ENCODE measurements at regions not wholly inside any gene's neighbourhood (a gene's known extent, or its start where the extent isn't known, plus 50 kb on each side); places are given as distances from the start of the nearest gene placed in this dataset.

DNA sequence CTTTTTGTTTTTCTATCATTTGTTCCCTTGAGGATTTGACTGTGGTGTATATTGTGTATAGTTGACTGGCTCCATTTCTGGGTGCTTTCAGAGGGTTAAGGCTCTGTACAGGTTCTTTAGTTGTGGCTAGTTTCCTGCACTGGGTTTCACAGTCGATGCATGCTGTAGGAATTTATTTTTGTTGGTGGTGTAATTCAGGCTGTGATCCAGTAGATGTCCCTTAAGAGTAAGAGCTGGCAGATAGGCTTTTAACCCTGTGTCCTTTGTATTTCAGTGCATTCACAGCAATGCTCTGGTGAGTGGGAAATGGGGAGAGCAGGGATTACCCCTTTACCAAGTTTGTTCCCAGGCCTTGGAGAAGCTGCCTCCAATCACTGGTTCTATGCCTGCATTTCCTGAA, 112.9 kb downstream of the SPATA31D1 start:
- no peak overlapping the region for H3K27ac Mint-ChIP-seq
- H3K9me3 Mint-ChIP-seq: peaks cover 6% of the 10 kb centered on the region
- H3K36me3 Mint-ChIP-seq (ENCODE audit: low read depth): no peaks in the 10 kb centered on the region
- H3K27me3 Mint-ChIP-seq (ENCODE audit: low read depth): peaks cover 4% of the 10 kb centered on the region
- CTCF ChIA-PET: no interaction called here
- H3K4me1 Mint-ChIP-seq (ENCODE audit: low read depth): no peaks in the 10 kb centered on the region
- no peak overlapping the region for H3K4me3 Mint-ChIP-seq
- intact Hi-C loops (cut with micrococcal nuclease): no loop called here
- no peak for DNase-seq

DNA sequence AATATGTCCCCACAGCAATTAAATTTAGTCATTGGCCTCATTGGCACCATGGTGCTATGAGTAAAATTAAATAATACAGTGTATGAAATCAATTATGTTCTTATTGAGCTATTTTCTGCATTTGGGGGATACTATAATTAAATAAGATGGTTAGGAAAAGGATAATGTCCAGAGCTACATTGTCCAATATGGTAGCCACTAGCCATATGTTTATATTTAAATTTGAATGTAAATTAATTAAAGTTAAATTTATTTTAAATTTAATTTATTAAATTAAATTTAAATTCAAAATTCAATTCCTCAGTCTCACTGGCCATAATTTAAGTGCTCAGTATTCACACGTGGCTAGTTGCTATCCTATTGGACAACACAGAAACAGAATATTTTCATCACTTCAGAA, 115.7 kb downstream of the SPATA31D1 start:
- intact Hi-C loops (cut with micrococcal nuclease): no loop called here
- H3K4me3 Mint-ChIP-seq: no peak overlapping the region
- peaks cover 6% of the 10 kb centered on the region for H3K9me3 Mint-ChIP-seq
- no peaks in the 10 kb centered on the region for H3K4me1 Mint-ChIP-seq (ENCODE audit: low read depth)
- CTCF ChIA-PET: interaction anchor here (0.6 kb wide), 1 partner anchor 848 kb away, joined by 3 read pairs; no protein-coding TSS in a partner anchor
- no peak overlapping the region for H3K27ac Mint-ChIP-seq
- H3K36me3 Mint-ChIP-seq (ENCODE audit: low read depth): no peaks in the 10 kb centered on the region
- H3K27me3 Mint-ChIP-seq (ENCODE audit: low read depth): peaks cover 4% of the 10 kb centered on the region
- no peak for DNase-seq

DNA sequence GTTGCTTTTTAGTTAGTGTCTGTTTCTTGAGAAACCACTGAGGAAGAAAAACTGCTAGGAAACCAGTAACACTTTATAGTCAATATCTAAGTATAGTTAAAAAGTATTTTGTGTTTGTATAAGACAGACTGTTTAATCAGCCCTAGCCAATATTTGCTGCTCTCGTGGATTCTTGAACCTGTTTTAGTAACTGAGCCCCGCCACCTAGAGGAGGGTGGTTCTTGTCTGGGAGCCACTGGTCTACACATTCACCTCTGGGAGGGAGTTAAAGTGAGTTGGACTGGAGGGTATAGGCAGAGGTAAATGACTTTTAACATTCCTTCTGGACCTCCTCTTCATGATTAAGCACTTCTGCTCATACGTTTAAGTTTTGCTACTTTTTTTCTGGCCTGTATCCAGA, 117.2 kb downstream of the SPATA31D1 start:
- H3K27me3 Mint-ChIP-seq (ENCODE audit: low read depth): peaks cover 4% of the 10 kb centered on the region
- CTCF ChIA-PET: no interaction called here
- DNase-seq: no peak
- H3K36me3 Mint-ChIP-seq (ENCODE audit: low read depth): no peaks in the 10 kb centered on the region
- peaks cover 4% of the 10 kb centered on the region for H3K9me3 Mint-ChIP-seq
- H3K4me1 Mint-ChIP-seq (ENCODE audit: low read depth): no peaks in the 10 kb centered on the region
- H3K4me3 Mint-ChIP-seq: no peak overlapping the region
- intact Hi-C loops (cut with micrococcal nuclease): no loop called here
- no peak overlapping the region for H3K27ac Mint-ChIP-seq

DNA sequence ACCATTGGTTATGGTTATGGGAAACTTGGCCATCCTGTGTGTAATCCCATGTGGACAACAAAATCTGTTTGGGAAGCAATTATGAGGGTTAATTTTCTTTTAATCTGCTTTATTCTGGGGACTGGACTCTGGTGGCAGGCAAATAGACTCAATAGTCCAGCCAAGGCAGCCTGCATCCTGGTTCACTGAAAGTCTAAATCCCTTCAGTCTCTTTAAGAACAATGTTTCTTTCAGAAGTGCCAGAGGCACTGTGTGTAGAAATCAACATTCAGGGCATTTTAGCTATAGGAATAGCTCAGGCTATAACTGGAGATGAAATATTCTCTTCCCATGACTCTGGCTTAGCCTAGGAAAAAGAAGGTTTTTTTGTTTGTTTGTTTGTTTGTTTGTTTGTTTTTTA, 118.0 kb downstream of the SPATA31D1 start:
- DNase-seq: no peak
- intact Hi-C loops (cut with micrococcal nuclease): no loop called here
- Mint-ChIP-seq H3K27me3 (ENCODE audit: low read depth) (peaks cover 4% of the 10 kb centered on the region), H3K9me3 (no peaks in the 10 kb centered on the region), H3K4me3 (no peak overlapping the region), H3K27ac (no peak overlapping the region), H3K36me3 (ENCODE audit: low read depth) (no peaks in the 10 kb centered on the region), H3K4me1 (ENCODE audit: low read depth) (no peaks in the 10 kb centered on the region)
- CTCF ChIA-PET: no interaction called here

DNA sequence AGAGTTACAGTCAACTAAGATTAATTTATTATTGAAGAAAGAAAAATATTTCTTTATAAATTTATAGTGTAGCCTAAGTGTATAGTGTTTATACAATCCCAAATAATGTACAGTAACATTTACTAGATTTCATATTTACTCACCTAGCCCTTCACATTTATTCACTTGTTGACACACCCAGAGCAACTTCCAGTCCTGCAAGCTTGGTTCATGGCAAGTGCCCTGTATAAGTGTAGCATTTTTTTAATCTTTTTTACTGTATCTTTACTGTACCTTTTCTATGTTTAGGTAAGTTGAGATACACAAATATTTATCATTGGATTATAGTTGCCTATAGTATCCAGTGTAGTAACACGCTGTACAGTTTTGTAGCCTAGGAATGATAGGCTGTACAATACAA, 119.9 kb downstream of the SPATA31D1 start:
- no peak for DNase-seq
- no peak overlapping the region for H3K27ac Mint-ChIP-seq
- no peaks in the 10 kb centered on the region for H3K4me1 Mint-ChIP-seq (ENCODE audit: low read depth)
- H3K9me3 Mint-ChIP-seq: no peaks in the 10 kb centered on the region
- CTCF ChIA-PET: no interaction called here
- H3K36me3 Mint-ChIP-seq (ENCODE audit: low read depth): no peaks in the 10 kb centered on the region
- intact Hi-C loops (cut with micrococcal nuclease): no loop called here
- H3K4me3 Mint-ChIP-seq: no peak overlapping the region
- peaks cover 4% of the 10 kb centered on the region for H3K27me3 Mint-ChIP-seq (ENCODE audit: low read depth)

DNA sequence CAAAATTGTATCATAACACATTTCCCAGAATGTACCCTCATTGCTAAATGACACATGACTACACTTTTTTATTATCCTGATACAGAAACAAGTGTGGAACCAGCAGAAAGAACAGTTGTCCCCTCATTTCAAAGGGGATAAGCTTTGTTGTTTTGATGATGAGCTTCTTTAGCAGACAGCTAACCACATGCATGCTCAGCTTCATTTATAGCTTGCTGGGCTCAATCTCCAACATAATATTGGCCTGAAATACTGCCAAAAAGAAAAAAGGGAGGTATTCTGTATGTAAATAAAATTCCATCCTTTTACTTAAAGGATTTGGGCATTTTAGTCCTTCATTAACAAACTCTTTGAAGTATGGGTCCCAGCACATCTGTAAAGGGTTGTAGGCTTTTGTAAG, 120.4 kb downstream of the SPATA31D1 start:
- CTCF ChIA-PET: no interaction called here
- intact Hi-C loops (cut with micrococcal nuclease): no loop called here
- Mint-ChIP-seq H3K4me3 (no peak overlapping the region), H3K36me3 (ENCODE audit: low read depth) (no peaks in the 10 kb centered on the region), H3K27me3 (ENCODE audit: low read depth) (peaks cover 4% of the 10 kb centered on the region), H3K27ac (no peak overlapping the region), H3K4me1 (ENCODE audit: low read depth) (no peaks in the 10 kb centered on the region), H3K9me3 (no peaks in the 10 kb centered on the region)
- DNase-seq: no peak

DNA sequence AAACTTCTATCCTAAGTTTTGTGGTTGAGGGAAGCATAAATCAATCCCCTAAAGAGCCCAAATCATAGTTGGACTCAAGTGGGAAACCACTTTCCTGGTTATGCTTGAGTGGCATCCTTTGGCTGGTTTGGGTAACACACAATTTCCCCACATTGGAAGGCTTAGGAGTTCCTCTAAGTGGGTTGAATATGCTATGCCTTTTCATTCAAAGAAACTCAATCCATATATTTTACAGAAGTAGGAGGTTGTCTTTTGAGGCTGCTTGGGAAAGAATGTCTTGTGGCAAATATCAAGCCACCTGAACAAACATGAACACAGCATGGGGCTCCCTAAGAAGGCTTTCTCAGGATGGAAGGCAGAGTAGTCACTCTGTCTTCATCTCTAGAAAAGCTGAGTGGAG, 121.1 kb downstream of the SPATA31D1 start:
- no peaks in the 10 kb centered on the region for H3K36me3 Mint-ChIP-seq (ENCODE audit: low read depth)
- intact Hi-C loops (cut with micrococcal nuclease): no loop called here

DNA sequence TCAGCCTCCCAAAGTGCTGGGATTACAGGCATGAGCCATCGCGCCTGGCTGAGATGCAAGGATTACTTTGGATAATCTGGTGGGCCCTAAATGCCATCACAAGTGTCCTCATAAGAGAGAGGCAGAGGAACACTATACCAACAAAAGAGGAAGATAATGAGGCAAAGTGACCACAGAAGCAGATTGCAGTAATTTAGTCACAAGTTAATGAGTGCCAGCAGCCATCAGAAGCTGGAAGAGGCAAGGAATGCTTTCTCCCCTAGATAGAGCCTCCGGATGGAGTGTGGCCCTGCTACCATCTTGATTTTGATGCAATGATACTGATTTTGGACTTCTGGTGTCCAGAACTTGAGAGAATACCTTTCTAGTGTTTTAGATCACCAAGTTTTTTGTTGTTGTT, 122.3 kb downstream of the SPATA31D1 start:
- CTCF ChIA-PET: no interaction called here
- intact Hi-C loops (cut with micrococcal nuclease): no loop called here
- H3K36me3 Mint-ChIP-seq (ENCODE audit: low read depth): no peaks in the 10 kb centered on the region
- no peaks in the 10 kb centered on the region for H3K9me3 Mint-ChIP-seq
- no peaks in the 10 kb centered on the region for H3K4me1 Mint-ChIP-seq (ENCODE audit: low read depth)
- H3K27ac Mint-ChIP-seq: no peak overlapping the region
- H3K4me3 Mint-ChIP-seq: no peak overlapping the region
- no peak for DNase-seq
- peaks cover 2% of the 10 kb centered on the region for H3K27me3 Mint-ChIP-seq (ENCODE audit: low read depth)

More for the DNA sequence above, 121.1 kb downstream of the SPATA31D1 start:
- CTCF ChIA-PET: no interaction called here
- no peak overlapping the region for H3K27ac Mint-ChIP-seq
- H3K4me1 Mint-ChIP-seq (ENCODE audit: low read depth): no peaks in the 10 kb centered on the region
- no peak overlapping the region for H3K4me3 Mint-ChIP-seq
- H3K9me3 Mint-ChIP-seq: no peaks in the 10 kb centered on the region
- DNase-seq: no peak
- H3K27me3 Mint-ChIP-seq (ENCODE audit: low read depth): peaks cover 4% of the 10 kb centered on the region

DNA sequence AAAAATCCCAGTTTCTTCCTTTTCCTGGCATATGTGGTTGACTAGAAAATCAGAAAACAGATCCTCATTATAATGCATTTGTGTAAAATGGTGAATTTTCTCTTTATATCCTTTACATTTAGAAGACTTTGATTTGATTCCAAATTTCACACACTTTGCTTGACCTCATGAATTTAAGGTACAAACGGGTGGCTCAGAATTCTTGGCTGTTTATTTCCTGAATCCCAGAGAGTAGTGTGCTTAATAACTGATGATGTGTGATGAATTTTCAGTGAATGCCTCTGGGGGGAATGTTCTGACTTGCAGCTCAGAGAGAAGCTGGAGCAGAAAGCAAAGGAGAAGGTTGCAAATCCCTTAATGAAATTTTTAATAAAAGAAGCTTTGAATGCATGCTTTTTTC, 126.8 kb downstream of the SPATA31D1 start:
- no peak for DNase-seq
- no peak overlapping the region for H3K27ac Mint-ChIP-seq
- no peaks in the 10 kb centered on the region for H3K4me1 Mint-ChIP-seq (ENCODE audit: low read depth)
- no peak overlapping the region for H3K4me3 Mint-ChIP-seq
- H3K27me3 Mint-ChIP-seq (ENCODE audit: low read depth): peaks cover 2% of the 10 kb centered on the region
- no peaks in the 10 kb centered on the region for H3K9me3 Mint-ChIP-seq
- CTCF ChIA-PET: no interaction called here
- intact Hi-C loops (cut with micrococcal nuclease): no loop called here
- no peaks in the 10 kb centered on the region for H3K36me3 Mint-ChIP-seq (ENCODE audit: low read depth)

DNA sequence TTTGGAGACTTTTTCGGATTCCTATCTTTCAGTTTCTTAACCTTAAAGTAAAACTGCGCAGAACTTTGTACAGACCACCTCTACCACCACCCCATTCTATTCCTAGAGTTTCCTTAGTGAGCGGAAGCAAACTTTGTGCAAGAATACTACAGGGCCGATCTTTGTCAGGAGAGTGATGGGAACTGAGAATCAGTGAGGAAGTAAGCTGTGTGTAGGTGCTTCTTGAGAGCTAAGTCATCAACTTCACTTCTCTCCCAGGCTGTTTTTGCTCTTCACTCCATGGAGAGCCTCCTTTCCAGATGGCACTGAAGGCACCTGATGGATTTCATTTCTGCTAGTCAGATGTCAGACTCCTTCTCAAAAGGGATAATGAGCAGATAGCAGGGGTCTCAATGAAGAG, 127.3 kb downstream of the SPATA31D1 start:
- H3K4me3 Mint-ChIP-seq: no peak overlapping the region
- DNase-seq: no peak
- H3K27me3 Mint-ChIP-seq (ENCODE audit: low read depth): peaks cover 2% of the 10 kb centered on the region
- H3K27ac Mint-ChIP-seq: no peak overlapping the region
- H3K36me3 Mint-ChIP-seq (ENCODE audit: low read depth): no peaks in the 10 kb centered on the region
- H3K4me1 Mint-ChIP-seq (ENCODE audit: low read depth): no peaks in the 10 kb centered on the region
- no peaks in the 10 kb centered on the region for H3K9me3 Mint-ChIP-seq
- CTCF ChIA-PET: no interaction called here
- intact Hi-C loops (cut with micrococcal nuclease): no loop called here

DNA sequence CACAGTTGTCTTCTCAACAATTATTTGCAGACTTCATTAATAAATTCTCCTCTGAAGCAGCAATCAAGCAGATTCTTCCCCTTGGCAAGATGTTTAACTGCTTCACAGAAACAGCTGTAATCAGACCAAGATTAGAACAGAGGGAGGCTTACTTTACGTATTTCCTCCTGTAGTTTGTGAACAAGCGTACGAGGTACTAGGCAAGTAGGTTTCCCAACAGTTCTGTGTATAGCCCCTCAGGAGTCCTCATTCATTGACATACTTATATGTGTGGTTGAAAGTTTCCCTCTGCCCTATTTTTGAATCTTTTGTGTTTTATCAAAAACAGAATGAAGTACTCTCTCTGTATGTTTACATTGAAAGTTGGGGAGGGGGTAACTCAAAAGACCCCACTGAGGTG, 128.0 kb downstream of the SPATA31D1 start:
- Mint-ChIP-seq H3K9me3 (no peaks in the 10 kb centered on the region), H3K27ac (no peak overlapping the region), H3K27me3 (ENCODE audit: low read depth) (peaks cover 2% of the 10 kb centered on the region), H3K4me1 (ENCODE audit: low read depth) (no peaks in the 10 kb centered on the region), H3K4me3 (no peak overlapping the region), H3K36me3 (ENCODE audit: low read depth) (no peaks in the 10 kb centered on the region)
- DNase-seq: no peak
- intact Hi-C loops (cut with micrococcal nuclease): no loop called here
- CTCF ChIA-PET: no interaction called here

DNA sequence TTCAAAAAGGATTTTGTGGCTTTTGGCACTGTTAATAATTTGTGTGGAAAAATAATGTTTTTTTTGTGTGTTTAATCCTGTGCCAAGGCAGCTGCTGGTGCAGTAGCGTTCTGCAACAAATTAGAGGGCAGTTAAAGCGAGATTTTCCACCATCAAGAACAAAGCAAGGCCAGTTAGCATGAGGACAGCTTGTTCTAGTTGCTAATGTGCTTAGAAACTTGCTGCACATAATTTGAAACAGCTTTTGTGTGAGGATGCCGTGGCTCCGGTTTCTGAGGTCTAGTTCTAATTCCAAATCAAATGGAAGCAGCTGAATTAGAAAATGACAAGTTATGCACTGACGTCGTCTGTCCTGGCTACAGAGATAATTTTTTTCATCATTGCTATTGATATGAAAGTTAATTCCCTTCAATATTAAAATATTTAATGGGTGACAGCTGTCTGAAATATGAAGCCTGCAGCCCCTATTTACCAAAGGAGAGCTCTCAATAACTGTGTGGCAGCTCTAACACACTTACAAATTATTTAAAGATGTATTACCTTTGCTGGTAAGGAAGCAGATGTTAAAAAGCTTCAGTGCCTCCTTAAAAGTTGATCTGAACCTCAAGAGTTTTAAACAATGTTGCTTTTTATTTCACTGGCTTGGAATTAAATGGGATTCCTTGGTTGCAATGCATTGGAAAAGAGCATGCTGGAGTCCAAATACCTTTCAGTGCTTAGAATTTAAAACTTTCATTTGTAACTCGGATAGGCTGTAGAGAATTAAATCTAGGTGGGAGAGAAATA, 128.6 kb downstream of the SPATA31D1 start:
- Mint-ChIP-seq H3K27ac (no peak overlapping the region), H3K27me3 (ENCODE audit: low read depth) (peaks cover 2% of the 10 kb centered on the region), H3K36me3 (ENCODE audit: low read depth) (no peaks in the 10 kb centered on the region), H3K4me1 (ENCODE audit: low read depth) (no peaks in the 10 kb centered on the region), H3K9me3 (no peaks in the 10 kb centered on the region), H3K4me3 (no peak overlapping the region)
- CTCF ChIA-PET: no interaction called here
- intact Hi-C loops (cut with micrococcal nuclease): no loop called here
- no peak for DNase-seq

DNA sequence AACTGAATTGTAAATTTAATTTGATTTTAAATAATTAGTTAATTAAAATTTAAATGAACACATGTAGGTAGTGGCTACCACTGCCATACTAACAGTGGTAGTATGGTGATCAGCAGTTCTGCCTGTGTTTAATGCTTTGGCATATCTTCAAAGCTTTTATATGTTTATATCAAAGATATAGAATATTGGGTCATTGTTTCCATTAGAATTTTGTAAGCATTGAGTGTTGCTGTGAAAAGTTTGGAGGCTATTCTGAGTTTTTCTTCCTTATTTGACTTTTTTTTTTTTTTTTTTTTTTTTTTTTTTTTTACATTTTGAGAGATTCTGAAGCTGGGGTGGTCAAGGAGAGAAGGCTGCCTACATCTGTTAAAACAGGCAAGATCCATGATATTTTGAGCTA, 134.2 kb downstream of the SPATA31D1 start:
- no peak for DNase-seq
- no peaks in the 10 kb centered on the region for H3K36me3 Mint-ChIP-seq (ENCODE audit: low read depth)
- CTCF ChIA-PET: interaction anchor here (0.6 to 0.7 kb wide), 2 partner anchors 285 to 1015 kb away, joined by 3 read pairs; no protein-coding TSS in a partner anchor
- H3K4me1 Mint-ChIP-seq (ENCODE audit: low read depth): no peaks in the 10 kb centered on the region
- no peaks in the 10 kb centered on the region for H3K27me3 Mint-ChIP-seq (ENCODE audit: low read depth)
- intact Hi-C loops (cut with micrococcal nuclease): no loop called here
- no peak overlapping the region for H3K4me3 Mint-ChIP-seq
- no peak overlapping the region for H3K27ac Mint-ChIP-seq
- H3K9me3 Mint-ChIP-seq: no peaks in the 10 kb centered on the region
